Panc1 (cell line): ENCODE measurements at regions not wholly inside any gene's neighbourhood (a gene's known extent, or its start where the extent isn't known, plus 50 kb on each side); places are given as distances from the start of the nearest gene placed in this dataset.

ENCODE experiments used
- CTCF ChIP-seq: fragments of 450-650 bp; IDR thresholded peaks from 2 replicates; pipeline ENCODE4 v1.5.1; 2017; ENCODE audit warnings: mild to moderate bottlenecking
- SIN3A ChIP-seq: IDR thresholded peaks from 2 replicates; pipeline ENCODE4 v1.6.1; 2012; ENCODE audit warnings: low read depth, mild to moderate bottlenecking, low read length, moderate library complexity, borderline replicate concordance; ENCODE audit not compliant: insufficient read depth
- TCF7L2 ChIP-seq: IDR thresholded peaks from 2 replicates; pipeline ENCODE4 v1.6.1; 2011; ENCODE audit warnings: mild to moderate bottlenecking, low read depth, low read length, inconsistent platforms
- TF ChIP-seq, protein P1 (sequence below), 2 experiments: IDR thresholded peaks; 2 replicates each; pipeline ENCODE4 v1.6.1; 2011 to 2012; ENCODE audit warnings: low read depth in 2 of 2, control low read depth in 1 of 2, low read length in 1 of 2, mild to moderate bottlenecking in 1 of 2, moderate library complexity in 1 of 2; ENCODE audit not compliant: insufficient read depth in 1 of 2

DNA sequence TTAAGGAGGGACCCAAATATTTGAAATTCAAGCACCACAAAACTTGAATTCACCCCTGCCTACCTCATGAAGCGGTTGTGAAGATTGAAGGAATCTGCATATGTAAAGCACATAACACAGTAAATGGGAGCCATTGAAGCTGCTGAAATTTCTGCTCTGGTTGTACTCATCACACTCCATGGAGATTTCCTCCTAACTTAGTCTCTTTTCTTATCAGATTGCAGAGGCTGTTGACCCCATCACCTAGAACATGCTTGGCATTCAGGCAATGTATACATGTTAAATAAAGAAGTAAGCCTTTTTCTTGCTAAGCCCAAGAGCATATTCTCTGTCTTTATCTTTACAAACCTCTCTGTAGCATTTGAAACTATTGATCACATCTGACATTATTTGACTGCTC is 104.9 kb upstream of the TNIP3 start:
- no peak for TF ChIP-seq CTCF
- no peak for TF ChIP-seq SIN3A
- TF ChIP-seq TCF7L2, result no peak
- TF ChIP-seq, protein P1, sequence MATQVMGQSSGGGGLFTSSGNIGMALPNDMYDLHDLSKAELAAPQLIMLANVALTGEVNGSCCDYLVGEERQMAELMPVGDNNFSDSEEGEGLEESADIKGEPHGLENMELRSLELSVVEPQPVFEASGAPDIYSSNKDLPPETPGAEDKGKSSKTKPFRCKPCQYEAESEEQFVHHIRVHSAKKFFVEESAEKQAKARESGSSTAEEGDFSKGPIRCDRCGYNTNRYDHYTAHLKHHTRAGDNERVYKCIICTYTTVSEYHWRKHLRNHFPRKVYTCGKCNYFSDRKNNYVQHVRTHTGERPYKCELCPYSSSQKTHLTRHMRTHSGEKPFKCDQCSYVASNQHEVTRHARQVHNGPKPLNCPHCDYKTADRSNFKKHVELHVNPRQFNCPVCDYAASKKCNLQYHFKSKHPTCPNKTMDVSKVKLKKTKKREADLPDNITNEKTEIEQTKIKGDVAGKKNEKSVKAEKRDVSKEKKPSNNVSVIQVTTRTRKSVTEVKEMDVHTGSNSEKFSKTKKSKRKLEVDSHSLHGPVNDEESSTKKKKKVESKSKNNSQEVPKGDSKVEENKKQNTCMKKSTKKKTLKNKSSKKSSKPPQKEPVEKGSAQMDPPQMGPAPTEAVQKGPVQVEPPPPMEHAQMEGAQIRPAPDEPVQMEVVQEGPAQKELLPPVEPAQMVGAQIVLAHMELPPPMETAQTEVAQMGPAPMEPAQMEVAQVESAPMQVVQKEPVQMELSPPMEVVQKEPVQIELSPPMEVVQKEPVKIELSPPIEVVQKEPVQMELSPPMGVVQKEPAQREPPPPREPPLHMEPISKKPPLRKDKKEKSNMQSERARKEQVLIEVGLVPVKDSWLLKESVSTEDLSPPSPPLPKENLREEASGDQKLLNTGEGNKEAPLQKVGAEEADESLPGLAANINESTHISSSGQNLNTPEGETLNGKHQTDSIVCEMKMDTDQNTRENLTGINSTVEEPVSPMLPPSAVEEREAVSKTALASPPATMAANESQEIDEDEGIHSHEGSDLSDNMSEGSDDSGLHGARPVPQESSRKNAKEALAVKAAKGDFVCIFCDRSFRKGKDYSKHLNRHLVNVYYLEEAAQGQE (IDR thresholded peaks at IDR 0.05; ENCODE audit: insufficient read depth in 1 of 2, low read depth in 2 of 2, low read length in 1 of 2), result no peak
